PFSK-1 (cell line): ENCODE measurements at regions not wholly inside any gene's neighbourhood (a gene's known extent, or its start where the extent isn't known, plus 50 kb on each side); places are given as distances from the start of the nearest gene placed in this dataset.

ENCODE experiments used
- FOXP2 ChIP-seq: optimal IDR thresholded peaks from 2 replicates; pipeline ENCODE3; 2011; ENCODE audit warnings: borderline replicate concordance, control low read depth, inconsistent platforms; ENCODE audit not compliant: insufficient read depth; ENCODE audit errors: extremely low read length, extremely low read depth
- POLR2AphosphoS5 ChIP-seq: IDR thresholded peaks from 2 replicates; pipeline ENCODE4 v1.6.1; 2012; ENCODE audit warnings: low read depth, mild to moderate bottlenecking, control low read depth, low read length, moderate library complexity
- REST ChIP-seq, 2 experiments: IDR thresholded peaks; 2 replicates each; pipeline versions ENCODE4 v1.6.1 to v1.8.0; 2011 to 2012; ENCODE audit warnings: low read depth in 2 of 2, low read length in 2 of 2, control low read depth in 1 of 2, inconsistent platforms in 1 of 2, mild to moderate bottlenecking in 1 of 2, moderate library complexity in 1 of 2; ENCODE audit not compliant: insufficient read depth in 1 of 2
- SIN3A ChIP-seq: IDR thresholded peaks from 2 replicates; pipeline ENCODE4 v1.6.1; 2012; ENCODE audit warnings: mild to moderate bottlenecking, low read length, moderate library complexity, borderline replicate concordance; ENCODE audit not compliant: insufficient read depth
- TAF1 ChIP-seq: IDR thresholded peaks from 2 replicates; pipeline ENCODE4 v1.6.1; 2012; ENCODE audit warnings: low read length, control low read depth, borderline replicate concordance; ENCODE audit not compliant: insufficient read depth

GRCh38 chr6:128694303-128695009, 174.1 kb upstream of the PTPRK start:
- TF ChIP-seq POLR2AphosphoS5 (no peak), REST (IDR thresholded peaks at IDR 0.05; ENCODE audit: insufficient read depth in 1 of 2, low read depth in 2 of 2, low read length in 2 of 2) (no peak), TAF1 (no peak), SIN3A (no peak), FOXP2 (no peak)
